Lung (tissue), 11 donors: ENCODE measurements at regions not wholly inside any gene's neighbourhood (a gene's known extent, or its start where the extent isn't known, plus 50 kb on each side); places are given as distances from the start of the nearest gene placed in this dataset.

Experiments
- ATAC-seq: fragments of 200-7000 bp; cut with Tn5 transposase; one replicate; pipeline ENCODE4 v1.9.1; 2020; ENCODE audit warnings: moderate number of reproducible peaks; ENCODE audit not compliant: insufficient read depth, low FRiP score
- DNase-seq, 3 donors: peaks; one replicate each; pipeline ENCODE4 v3.0.0-alpha.2; 2013 to 2017
- H3K27ac ChIP-seq, 2 donors: one replicate each; pipeline ENCODE4 v1.5.1; 2013; ENCODE audit warnings: mild to moderate bottlenecking in 2 of 2, moderate library complexity in 2 of 2, control low read depth in 1 of 2, inconsistent platforms in 1 of 2, low read depth in 1 of 2, low read length in 1 of 2
- H3K27me3 ChIP-seq, 3 donors: one replicate each; pipeline ENCODE4 v1.5.1; 2013; ENCODE audit warnings: low read length in 2 of 3; ENCODE audit not compliant: control insufficient read depth in 3 of 3, insufficient read depth in 3 of 3
- H3K36me3 ChIP-seq, 4 donors: one replicate each; pipeline ENCODE4 v1.5.1; 2013; ENCODE audit warnings: low read length in 4 of 4, mild to moderate bottlenecking in 1 of 4, moderate library complexity in 1 of 4; ENCODE audit not compliant: control insufficient read depth in 4 of 4, insufficient read depth in 4 of 4
- H3K4me1 ChIP-seq, 5 donors: one replicate each; pipeline ENCODE4 v1.5.1; 2013; ENCODE audit warnings: low read length in 5 of 5, mild to moderate bottlenecking in 2 of 5, moderate library complexity in 1 of 5; ENCODE audit not compliant: control insufficient read depth in 5 of 5, insufficient read depth in 5 of 5
- H3K4me3 ChIP-seq: one replicate; pipeline ENCODE4 v1.5.1; 2013; ENCODE audit warnings: mild to moderate bottlenecking, control low read depth, moderate library complexity
- H3K9ac ChIP-seq, 2 donors: one replicate each; pipeline ENCODE4 v1.5.1; 2013; ENCODE audit warnings: low read length in 2 of 2, control low read depth in 1 of 2; ENCODE audit not compliant: insufficient read depth in 1 of 2
- H3K9me3 ChIP-seq, 4 donors: one replicate each; pipeline ENCODE4 v1.5.1; 2013; ENCODE audit warnings: low read length in 3 of 4, mild to moderate bottlenecking in 1 of 4, moderate library complexity in 1 of 4; ENCODE audit not compliant: control insufficient read depth in 4 of 4, insufficient read depth in 3 of 4
- WGBS, 2 donors: extraction: QIAGEN DNeasy Blood & Tissue Kit; methylation state at CpG; one replicate each; pipeline ENCODE4 v1.1.7; 2013; 5-methylcytosine and 5-hydroxymethylcytosine counted together
- TF ChIP-seq, protein P1 (sequence below): IDR thresholded peaks from 2 replicates; pipeline ENCODE4 v1.5.1; 2012; ENCODE audit warnings: mild to moderate bottlenecking; ENCODE audit errors: control extremely low read depth, extremely low read depth
- donor health status: control.
- donor health status: control.
- donor health status: Bipolar disorder and iron deficiency.
- donor health status: healthy.
- donor health status: DM: yes; HTN: yes; CAD: no.

DNA sequence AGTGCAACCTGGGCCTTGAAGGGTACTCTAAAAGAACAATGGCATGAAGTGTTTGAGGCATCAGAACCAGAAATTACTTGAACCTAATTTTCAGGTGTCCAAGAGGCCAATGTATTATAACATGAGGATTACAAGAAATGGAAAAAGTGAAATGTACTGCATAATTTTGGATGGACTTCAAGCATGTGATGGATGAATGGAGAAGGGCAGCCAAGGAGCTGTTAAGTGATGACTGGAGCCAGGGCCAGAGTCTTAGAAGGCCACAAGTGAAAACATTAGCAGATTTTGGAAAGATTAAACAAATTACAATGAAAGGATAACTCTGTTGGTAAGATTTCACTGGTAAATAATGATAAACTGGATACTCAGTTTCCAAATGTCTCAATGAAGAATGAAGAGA is 738.2 kb downstream of the CD109 start:
- H3K27me3 ChIP-seq: peaks cover 0 to 3% (median 0%) of the 10 kb centered on the region in 3 donors
- H3K27ac ChIP-seq: no peak overlapping the region
- H3K9me3 ChIP-seq: peaks cover 0 to 3% (median 0%) of the 10 kb centered on the region in 4 donors
- TF ChIP-seq, protein P1, sequence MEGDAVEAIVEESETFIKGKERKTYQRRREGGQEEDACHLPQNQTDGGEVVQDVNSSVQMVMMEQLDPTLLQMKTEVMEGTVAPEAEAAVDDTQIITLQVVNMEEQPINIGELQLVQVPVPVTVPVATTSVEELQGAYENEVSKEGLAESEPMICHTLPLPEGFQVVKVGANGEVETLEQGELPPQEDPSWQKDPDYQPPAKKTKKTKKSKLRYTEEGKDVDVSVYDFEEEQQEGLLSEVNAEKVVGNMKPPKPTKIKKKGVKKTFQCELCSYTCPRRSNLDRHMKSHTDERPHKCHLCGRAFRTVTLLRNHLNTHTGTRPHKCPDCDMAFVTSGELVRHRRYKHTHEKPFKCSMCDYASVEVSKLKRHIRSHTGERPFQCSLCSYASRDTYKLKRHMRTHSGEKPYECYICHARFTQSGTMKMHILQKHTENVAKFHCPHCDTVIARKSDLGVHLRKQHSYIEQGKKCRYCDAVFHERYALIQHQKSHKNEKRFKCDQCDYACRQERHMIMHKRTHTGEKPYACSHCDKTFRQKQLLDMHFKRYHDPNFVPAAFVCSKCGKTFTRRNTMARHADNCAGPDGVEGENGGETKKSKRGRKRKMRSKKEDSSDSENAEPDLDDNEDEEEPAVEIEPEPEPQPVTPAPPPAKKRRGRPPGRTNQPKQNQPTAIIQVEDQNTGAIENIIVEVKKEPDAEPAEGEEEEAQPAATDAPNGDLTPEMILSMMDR: no peak
- H3K9ac ChIP-seq: no peak overlapping the region
- no peak for DNase-seq
- no peaks in the 10 kb centered on the region for H3K36me3 ChIP-seq
- ATAC-seq: no peak
- H3K4me1 ChIP-seq: no peaks in the 10 kb centered on the region
- no peak overlapping the region for H3K4me3 ChIP-seq

DNA sequence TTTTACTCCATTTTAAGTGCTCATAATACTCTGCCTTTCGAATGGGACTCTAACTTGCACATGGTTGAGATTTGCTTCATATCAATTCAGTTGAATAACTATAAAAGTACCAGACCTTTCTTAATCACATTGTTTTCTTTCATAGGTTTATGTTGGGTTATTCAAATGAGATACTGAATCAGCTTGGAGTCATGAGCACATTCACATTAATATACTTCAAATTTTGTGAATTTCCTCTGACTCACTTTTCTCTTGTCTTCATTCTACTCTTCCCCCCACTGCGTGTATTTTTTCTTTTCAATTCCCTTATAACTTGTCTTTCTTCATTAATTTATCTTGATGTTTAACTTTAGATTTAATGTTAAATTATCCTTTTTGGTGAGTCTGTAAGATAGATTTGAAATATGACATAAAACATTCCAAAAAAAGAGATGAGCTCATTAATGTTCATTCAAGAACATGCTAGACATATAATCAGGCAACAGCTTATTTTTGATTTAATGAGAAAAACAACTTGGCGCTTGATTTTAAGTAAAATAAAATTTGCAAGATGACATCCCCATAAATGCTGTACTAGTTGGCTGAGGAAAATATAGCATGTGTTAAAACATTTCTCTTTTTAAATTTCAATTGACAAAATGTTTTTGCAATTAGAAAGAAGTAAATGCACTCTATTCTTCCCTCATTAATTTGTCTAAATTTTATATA is 736.0 kb downstream of the CD109 start:
- ATAC-seq: no peak
- no peak for DNase-seq
- WGBS, 2 donors: 88 to 89% methylated on average over 3 of the region's 3 CpGs
- no peaks in the 10 kb centered on the region for H3K4me1 ChIP-seq
- H3K27ac ChIP-seq: no peak overlapping the region
- no peak overlapping the region for H3K4me3 ChIP-seq
- TF ChIP-seq, protein P1: no peak
- H3K9me3 ChIP-seq: peaks cover 0 to 3% (median 0%) of the 10 kb centered on the region in 4 donors
- peaks cover 0 to 3% (median 0%) of the 10 kb centered on the region in 3 donors for H3K27me3 ChIP-seq
- no peaks in the 10 kb centered on the region for H3K36me3 ChIP-seq
- no peak overlapping the region for H3K9ac ChIP-seq

DNA sequence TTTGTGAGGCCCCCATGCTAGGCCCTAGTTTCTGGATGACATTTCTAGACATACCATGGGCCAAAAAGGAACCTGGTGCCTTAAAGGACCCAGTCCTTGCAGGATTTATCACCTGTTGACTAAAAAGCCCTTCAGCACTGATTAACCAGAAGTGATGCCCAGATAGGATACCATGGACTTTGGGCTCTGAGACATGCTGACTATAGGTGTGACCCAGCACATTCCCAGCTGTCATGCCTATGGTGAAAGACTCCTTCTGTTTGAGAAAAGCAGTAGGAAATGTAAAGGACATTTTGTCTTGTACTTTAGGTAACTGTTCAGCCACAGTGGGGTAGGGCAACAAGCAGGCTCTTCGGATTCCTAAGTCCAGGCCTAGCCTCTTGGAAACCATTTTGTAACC is 724.2 kb downstream of the CD109 start:
- H3K27ac ChIP-seq: no peak overlapping the region
- H3K4me3 ChIP-seq: no peak overlapping the region
- WGBS, 2 donors: 86 to 96% methylated on average over 1 of the region's 1 CpG
- H3K9me3 ChIP-seq: no peaks in the 10 kb centered on the region
- H3K9ac ChIP-seq: no peak overlapping the region
- TF ChIP-seq, protein P1: no peak
- DNase-seq (no peak), ATAC-seq (no peak)
- no peaks in the 10 kb centered on the region for H3K4me1 ChIP-seq
- no peaks in the 10 kb centered on the region for H3K27me3 ChIP-seq
- H3K36me3 ChIP-seq: no peaks in the 10 kb centered on the region

DNA sequence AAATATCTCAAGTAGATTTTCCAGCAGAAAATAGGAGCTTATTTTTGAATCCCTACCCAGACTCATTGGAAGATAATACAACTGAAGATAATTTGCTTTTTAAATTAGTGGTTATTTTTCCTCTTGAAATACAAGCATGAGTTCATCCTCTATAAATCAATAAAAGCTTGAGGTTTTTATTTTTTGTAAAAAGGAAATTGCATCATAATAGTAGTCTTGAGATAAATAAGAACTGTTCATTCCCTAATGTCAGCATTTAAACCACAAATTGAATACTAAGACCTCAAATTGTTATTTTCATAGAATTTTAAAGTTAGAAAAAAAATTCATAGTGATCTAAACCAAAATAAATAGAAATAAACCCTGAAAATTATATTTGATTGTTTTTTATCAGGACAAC is 719.1 kb downstream of the CD109 start:
- no peaks in the 10 kb centered on the region for H3K36me3 ChIP-seq
- TF ChIP-seq, protein P1: no peak
- no peak overlapping the region for H3K9ac ChIP-seq
- no peak overlapping the region for H3K27ac ChIP-seq
- H3K9me3 ChIP-seq: no peaks in the 10 kb centered on the region
- H3K4me1 ChIP-seq: no peaks in the 10 kb centered on the region
- DNase-seq (no peak), ATAC-seq (no peak)
- no peaks in the 10 kb centered on the region for H3K27me3 ChIP-seq
- no peak overlapping the region for H3K4me3 ChIP-seq
